Spinal cord (tissue), 9 donors: ENCODE measurements at regions not wholly inside any gene's neighbourhood (a gene's known extent, or its start where the extent isn't known, plus 50 kb on each side); places are given as distances from the start of the nearest gene placed in this dataset.

Experiments used
- DNase-seq, 6 donors: peaks; one replicate each; pipeline versions ENCODE4 v3.0.0 to v3.0.0-alpha.2; 2013 to 2015; ENCODE audit warnings: low spot score in 6 of 6, low read depth in 4 of 6
- H3K27ac ChIP-seq: one replicate; pipeline ENCODE4 v1.5.1; 2013; ENCODE audit warnings: low read depth, low read length, control low read depth
- H3K27me3 ChIP-seq: one replicate; pipeline ENCODE4 v1.6.1; 2013; ENCODE audit warnings: low read length; ENCODE audit not compliant: control insufficient read depth, insufficient read depth
- H3K36me3 ChIP-seq: one replicate; pipeline ENCODE4 v1.6.1; 2013; ENCODE audit warnings: low read length; ENCODE audit not compliant: control insufficient read depth, insufficient read depth
- H3K4me1 ChIP-seq: one replicate; pipeline ENCODE4 v1.6.1; 2013; ENCODE audit warnings: low read length; ENCODE audit not compliant: control insufficient read depth, insufficient read depth
- H3K4me3 ChIP-seq: one replicate; pipeline ENCODE4 v1.5.1; 2013; ENCODE audit warnings: low read depth, low read length, control low read depth
- H3K9me3 ChIP-seq: one replicate; pipeline ENCODE4 v1.6.1; 2013; ENCODE audit warnings: low read length; ENCODE audit not compliant: control insufficient read depth, insufficient read depth
- WGBS: methylation state at CpG from one replicate; pipeline ENCODE4 v1.1.5; 2013; ENCODE audit warnings: missing lambda C conversion rate; ENCODE audit not compliant: insufficient coverage; 5-methylcytosine and 5-hydroxymethylcytosine counted together
- donor health status: healthy.

DNA sequence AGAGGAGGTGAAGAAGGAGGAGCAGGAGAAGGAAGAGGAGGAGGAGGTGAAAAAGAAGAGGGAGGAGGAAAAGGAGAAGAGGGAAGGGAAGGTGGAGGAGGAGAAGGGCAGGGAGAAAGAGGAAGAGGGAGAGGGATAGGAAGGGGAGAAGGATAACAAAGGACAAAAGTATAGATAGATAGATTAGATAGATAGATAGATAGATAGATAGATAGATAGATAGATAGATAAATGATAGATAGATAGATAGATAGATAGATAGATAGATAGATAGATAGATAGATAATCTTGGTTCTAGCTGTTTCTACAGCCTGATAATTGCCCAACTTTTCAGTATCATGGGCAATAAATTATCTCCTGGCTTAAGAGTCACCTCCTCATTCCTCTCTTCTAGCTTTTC lies 296.2 kb upstream of the C16orf82 start:
- Histone ChIP-seq H3K36me3 (no peaks in the 10 kb centered on the region), H3K9me3 (no peaks in the 10 kb centered on the region), H3K27ac (no peak overlapping the region), H3K4me1 (peaks cover 2% of the 10 kb centered on the region), H3K27me3 (peaks cover 3% of the 10 kb centered on the region), H3K4me3 (no peak overlapping the region)
- DNase-seq: no peak

GRCh38 chr16:26772503-26772902 lies 294.2 kb upstream of the C16orf82 start:
- H3K4me1 ChIP-seq: peaks cover 2% of the 10 kb centered on the region
- no peak for DNase-seq
- no peak overlapping the region for H3K4me3 ChIP-seq
- H3K36me3 ChIP-seq: no peaks in the 10 kb centered on the region
- H3K9me3 ChIP-seq: no peaks in the 10 kb centered on the region
- H3K27ac ChIP-seq: no peak overlapping the region
- peaks cover 3% of the 10 kb centered on the region for H3K27me3 ChIP-seq
- WGBS: no CpG with 5 or more reads among the region's 2 CpGs

GRCh38 chr16:26777821-26778220 lies 288.9 kb upstream of the C16orf82 start:
- no peak for DNase-seq
- 80% methylated on average over 3 of the region's 4 CpGs for WGBS

DNA sequence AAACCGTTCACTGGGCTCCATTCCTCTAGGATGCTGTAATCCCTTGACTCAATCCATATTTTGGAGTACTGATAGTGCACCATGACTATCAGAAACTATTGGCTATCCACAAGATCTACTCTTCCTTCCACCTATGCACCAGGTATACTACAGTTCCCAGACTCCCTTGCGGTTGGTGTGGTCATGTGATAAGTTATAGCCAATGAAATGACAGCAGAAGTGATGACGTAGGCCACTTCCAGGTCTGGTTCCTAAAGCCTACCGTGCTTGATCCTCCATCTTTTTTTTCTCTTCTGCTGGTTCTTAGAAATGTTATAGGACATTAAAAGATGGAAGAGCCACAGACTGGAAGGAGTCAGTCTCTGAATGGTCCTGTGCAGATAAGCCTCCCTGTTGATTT lies 278.8 kb upstream of the C16orf82 start:
- Histone ChIP-seq H3K36me3 (no peaks in the 10 kb centered on the region), H3K4me3 (no peak overlapping the region), H3K27ac (no peak overlapping the region), H3K27me3 (no peaks in the 10 kb centered on the region), H3K9me3 (no peaks in the 10 kb centered on the region), H3K4me1 (no peaks in the 10 kb centered on the region)
- no peak for DNase-seq
- no CpG with 5 or more reads among the region's 4 CpGs for WGBS

More at GRCh38 chr16:26777821-26778220, 288.9 kb upstream of the C16orf82 start:
- Histone ChIP-seq H3K27me3 (peaks cover 3% of the 10 kb centered on the region), H3K9me3 (no peaks in the 10 kb centered on the region), H3K4me3 (no peak overlapping the region), H3K36me3 (no peaks in the 10 kb centered on the region), H3K4me1 (no peaks in the 10 kb centered on the region), H3K27ac (no peak overlapping the region)

GRCh38 chr16:26791169-26791568 lies 275.6 kb upstream of the C16orf82 start:
- Histone ChIP-seq H3K4me1 (no peaks in the 10 kb centered on the region), H3K36me3 (no peaks in the 10 kb centered on the region), H3K27ac (no peak overlapping the region), H3K27me3 (no peaks in the 10 kb centered on the region), H3K4me3 (no peak overlapping the region), H3K9me3 (no peaks in the 10 kb centered on the region)
- 75% methylated on average over 5 of the region's 6 CpGs for WGBS
- no peak for DNase-seq

- Histone ChIP-seq H3K4me1 (no peaks in the 10 kb centered on the region), H3K36me3 (no peaks in the 10 kb centered on the region), H3K27me3 (no peaks in the 10 kb centered on the region), H3K27ac (no peak overlapping the region), H3K4me3 (no peak overlapping the region), H3K9me3 (no peaks in the 10 kb centered on the region)
- DNase-seq: peak in 2 of 6 donors; percentile 16 to 28
- WGBS: 40% methylated on average over 3 of the region's 3 CpGs
These were observed 271.5 kb upstream of the C16orf82 start for GRCh38 chr16:26795184-26795583.

GRCh38 chr16:26801628-26802027 lies 265.1 kb upstream of the C16orf82 start:
- Histone ChIP-seq H3K27me3 (no peaks in the 10 kb centered on the region), H3K4me1 (no peaks in the 10 kb centered on the region), H3K27ac (no peak overlapping the region), H3K36me3 (no peaks in the 10 kb centered on the region), H3K9me3 (no peaks in the 10 kb centered on the region), H3K4me3 (no peak overlapping the region)
- no peak for DNase-seq
- no CpG with 5 or more reads among the region's 3 CpGs for WGBS

DNA sequence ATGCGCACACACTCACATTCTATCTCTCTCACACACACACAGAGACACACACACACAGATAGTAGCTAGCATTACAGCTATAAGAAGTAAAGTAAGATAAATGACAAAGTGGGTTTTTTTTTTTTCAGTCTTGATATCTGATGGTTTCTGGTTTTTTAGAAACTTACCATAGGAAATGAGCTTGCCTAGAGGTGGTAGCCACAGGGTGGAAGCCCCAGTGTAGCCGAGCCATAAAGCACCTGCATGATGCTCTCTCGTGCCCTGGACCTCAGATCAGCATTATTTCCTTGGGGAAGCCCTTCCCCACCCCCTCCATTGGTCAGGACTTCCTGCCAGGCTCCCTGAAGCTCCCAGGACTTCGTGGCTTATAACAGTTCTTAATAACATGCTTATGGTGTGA lies 264.3 kb upstream of the C16orf82 start:
- H3K4me3 ChIP-seq: no peak overlapping the region
- H3K4me1 ChIP-seq: no peaks in the 10 kb centered on the region
- no peaks in the 10 kb centered on the region for H3K9me3 ChIP-seq
- DNase-seq: no peak
- no peaks in the 10 kb centered on the region for H3K36me3 ChIP-seq
- H3K27me3 ChIP-seq: no peaks in the 10 kb centered on the region
- 44% methylated on average over 2 of the region's 4 CpGs for WGBS
- no peak overlapping the region for H3K27ac ChIP-seq

GRCh38 chr16:26802965-26803364 lies 263.8 kb upstream of the C16orf82 start:
- H3K4me3 ChIP-seq: no peak overlapping the region
- H3K4me1 ChIP-seq: no peaks in the 10 kb centered on the region
- DNase-seq: no peak
- no peak overlapping the region for H3K27ac ChIP-seq
- H3K36me3 ChIP-seq: no peaks in the 10 kb centered on the region
- no peaks in the 10 kb centered on the region for H3K9me3 ChIP-seq
- no peaks in the 10 kb centered on the region for H3K27me3 ChIP-seq

DNA sequence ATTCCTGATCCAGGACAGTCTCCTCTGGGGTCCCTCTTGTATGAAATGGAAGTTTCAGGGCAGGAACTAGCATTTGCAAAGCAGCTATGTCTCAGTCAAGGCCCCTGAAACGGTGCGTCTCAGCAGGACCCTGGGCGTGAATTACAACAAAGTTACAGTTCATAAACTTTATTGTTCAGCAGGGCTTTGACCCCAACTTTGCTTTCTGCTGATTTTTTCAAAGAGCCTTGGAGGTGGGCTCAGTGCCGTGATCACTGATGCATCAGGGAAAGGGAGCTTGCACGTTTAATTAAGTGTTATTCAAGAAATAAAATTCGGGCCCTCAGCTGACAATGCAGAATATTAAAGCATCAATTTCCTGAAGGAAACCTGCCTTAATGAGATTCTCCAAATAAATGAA lies 260.1 kb upstream of the C16orf82 start:
- no peak overlapping the region for H3K4me3 ChIP-seq
- no peaks in the 10 kb centered on the region for H3K27me3 ChIP-seq
- no peaks in the 10 kb centered on the region for H3K4me1 ChIP-seq
- peak in 1 of 6 donors; percentile 69 for DNase-seq
- 63% methylated on average over 3 of the region's 6 CpGs for WGBS
- no peaks in the 10 kb centered on the region for H3K36me3 ChIP-seq
- H3K9me3 ChIP-seq: no peaks in the 10 kb centered on the region
- no peak overlapping the region for H3K27ac ChIP-seq
